GM12864 (cell line): ENCODE measurements at regions not wholly inside any gene's neighbourhood (a gene's known extent, or its start where the extent isn't known, plus 50 kb on each side); places are given as distances from the start of the nearest gene placed in this dataset.
"Not testable (repeated sequence)": the region's sequence is repeated elsewhere in the genome, so short reads cannot be mapped to it uniquely, and the experiment has no call there.

Source experiments
- DNase-seq: peaks from one replicate; pipeline ENCODE4 v3.0.0-alpha.2; 2011; ENCODE audit warnings: low read depth
- H3K4me3 ChIP-seq: 2 replicates; pipeline ENCODE4 v1.5.1; 2011; ENCODE audit warnings: mild to moderate bottlenecking, low read depth, low read length, control low read depth
- TF ChIP-seq, protein P1 (sequence below): IDR thresholded peaks from 2 replicates; pipeline ENCODE4 v1.5.1; 2011; ENCODE audit warnings: low read depth, mild to moderate bottlenecking, moderate library complexity, low read length, control low read depth, inconsistent platforms; ENCODE audit errors: missing control alignments

DNA sequence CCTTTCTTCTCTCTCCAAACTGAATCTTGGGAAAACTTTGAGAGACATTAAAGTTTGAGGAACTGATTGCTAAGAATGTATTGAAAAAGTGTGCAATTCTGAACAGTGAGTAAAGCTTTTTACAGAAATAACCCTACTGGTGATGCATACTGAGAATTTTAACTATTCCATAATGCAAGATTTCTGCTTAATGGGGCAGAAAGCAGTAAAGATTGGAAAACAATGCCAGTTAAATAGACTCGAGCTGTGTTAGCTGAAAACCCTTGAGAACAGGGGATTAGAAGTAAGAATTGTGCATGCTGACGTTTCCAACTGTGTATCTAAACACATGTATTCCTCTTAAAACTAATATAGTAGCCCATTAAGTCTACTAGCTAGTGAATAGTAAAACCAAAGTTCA, 1500.2 kb upstream of the PRMT6 start:
- TF ChIP-seq, protein P1, sequence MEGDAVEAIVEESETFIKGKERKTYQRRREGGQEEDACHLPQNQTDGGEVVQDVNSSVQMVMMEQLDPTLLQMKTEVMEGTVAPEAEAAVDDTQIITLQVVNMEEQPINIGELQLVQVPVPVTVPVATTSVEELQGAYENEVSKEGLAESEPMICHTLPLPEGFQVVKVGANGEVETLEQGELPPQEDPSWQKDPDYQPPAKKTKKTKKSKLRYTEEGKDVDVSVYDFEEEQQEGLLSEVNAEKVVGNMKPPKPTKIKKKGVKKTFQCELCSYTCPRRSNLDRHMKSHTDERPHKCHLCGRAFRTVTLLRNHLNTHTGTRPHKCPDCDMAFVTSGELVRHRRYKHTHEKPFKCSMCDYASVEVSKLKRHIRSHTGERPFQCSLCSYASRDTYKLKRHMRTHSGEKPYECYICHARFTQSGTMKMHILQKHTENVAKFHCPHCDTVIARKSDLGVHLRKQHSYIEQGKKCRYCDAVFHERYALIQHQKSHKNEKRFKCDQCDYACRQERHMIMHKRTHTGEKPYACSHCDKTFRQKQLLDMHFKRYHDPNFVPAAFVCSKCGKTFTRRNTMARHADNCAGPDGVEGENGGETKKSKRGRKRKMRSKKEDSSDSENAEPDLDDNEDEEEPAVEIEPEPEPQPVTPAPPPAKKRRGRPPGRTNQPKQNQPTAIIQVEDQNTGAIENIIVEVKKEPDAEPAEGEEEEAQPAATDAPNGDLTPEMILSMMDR: no peak
- DNase-seq: no peak
- H3K4me3 ChIP-seq: no peak overlapping the region

DNA sequence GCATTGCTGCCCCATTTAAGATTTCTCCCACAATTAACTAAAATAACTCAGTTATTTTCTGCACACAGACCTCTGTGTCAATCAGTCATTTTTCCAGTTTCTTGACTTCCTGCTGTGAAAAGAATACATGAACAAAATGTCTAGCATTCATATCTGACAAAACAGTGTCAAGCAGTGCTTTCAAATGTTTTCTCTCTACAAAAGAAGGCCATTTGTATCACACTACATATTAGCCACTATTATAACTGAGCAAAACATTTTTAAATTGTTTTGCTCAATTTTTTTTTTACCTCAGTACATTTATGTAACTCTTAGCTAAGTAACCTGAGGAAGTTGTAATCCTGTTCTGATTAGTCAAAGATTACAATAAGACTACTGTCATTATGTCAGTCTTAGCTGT, 1498.5 kb upstream of the PRMT6 start:
- TF ChIP-seq, protein P1: no peak
- DNase-seq: no peak
- H3K4me3 ChIP-seq: no peak overlapping the region

DNA sequence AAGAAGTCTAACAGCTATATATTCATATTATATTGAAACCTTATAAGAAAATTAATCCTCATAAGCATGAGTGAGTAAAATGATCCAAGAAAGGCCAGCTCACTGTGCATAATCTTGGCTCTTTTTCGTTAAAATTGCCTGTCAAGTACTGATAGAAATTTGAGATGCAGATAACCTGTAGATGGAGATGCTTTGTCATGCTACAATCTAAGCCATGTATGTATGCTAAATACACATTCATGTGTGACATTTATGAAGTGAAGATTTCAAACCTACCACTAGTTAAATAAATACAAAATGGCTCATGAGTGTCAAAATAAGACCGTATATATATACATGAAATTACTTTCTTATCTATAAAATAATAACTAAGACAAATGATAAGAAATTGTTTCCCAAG, 1491.5 kb upstream of the PRMT6 start:
- no peak overlapping the region for H3K4me3 ChIP-seq
- no peak for DNase-seq
- TF ChIP-seq, protein P1: no peak

DNA sequence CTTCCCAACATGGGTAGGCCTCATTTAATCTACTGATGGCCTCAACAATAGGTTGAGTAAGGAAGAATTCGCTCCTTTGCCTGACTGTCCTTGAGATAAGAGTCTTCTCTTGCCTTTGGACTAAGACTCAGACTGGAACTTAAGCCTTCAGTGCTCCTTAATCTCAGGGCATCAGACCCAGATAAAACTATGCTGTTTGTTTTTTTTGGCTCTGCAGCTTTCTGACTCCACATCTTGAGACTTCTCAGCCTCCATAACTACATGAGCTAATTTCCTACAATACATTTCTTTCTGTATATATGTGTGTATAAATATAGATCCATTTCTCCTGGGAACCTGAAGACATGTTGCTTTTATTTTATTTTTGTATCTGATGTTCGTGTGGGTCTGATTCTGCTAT, 1470.7 kb upstream of the PRMT6 start:
- DNase-seq: no peak

DNA sequence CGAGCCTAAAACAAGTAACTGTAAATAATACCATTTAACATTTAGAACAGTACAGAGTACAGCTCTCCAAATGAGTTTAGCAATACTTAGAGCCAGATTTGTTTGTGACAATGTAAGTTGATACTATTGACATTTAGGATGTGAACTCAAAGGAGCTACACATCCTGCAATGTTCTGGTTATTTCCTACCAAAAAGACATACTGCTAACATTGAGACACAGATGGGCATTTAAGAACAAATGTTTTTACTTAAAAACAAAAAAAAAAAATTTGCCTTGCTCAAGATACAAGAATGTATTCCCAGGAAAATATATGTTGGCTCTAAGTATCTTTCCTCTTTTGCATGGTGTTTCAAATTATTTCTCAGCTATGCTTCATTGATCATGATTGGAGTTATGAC, 1464.8 kb upstream of the PRMT6 start:
- TF ChIP-seq, protein P1: no peak
- no peak for DNase-seq

More for the DNA sequence above, 1470.7 kb upstream of the PRMT6 start:
- TF ChIP-seq, protein P1: no peak
- no peak overlapping the region for H3K4me3 ChIP-seq

DNA sequence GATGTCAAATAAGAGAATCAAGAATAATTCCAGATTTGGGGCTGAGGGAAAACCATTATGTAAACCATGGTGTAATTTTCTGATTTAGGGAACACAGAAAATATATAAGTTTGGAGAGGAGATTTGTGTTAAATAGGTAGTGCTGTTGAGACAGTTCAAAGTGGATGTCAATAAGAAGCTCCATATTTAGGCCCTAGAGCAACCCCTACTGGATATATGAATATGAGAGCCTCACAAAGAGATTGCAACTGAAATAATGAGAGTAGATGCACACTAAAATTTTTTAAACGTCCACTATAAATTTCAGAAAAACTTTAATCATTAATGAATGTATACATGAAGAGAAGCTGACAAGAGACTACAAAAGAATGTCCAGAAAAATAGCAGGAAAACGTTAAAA, 1447.8 kb upstream of the PRMT6 start:
- TF ChIP-seq, protein P1: no peak
- no peak for DNase-seq
- H3K4me3 ChIP-seq: no peak overlapping the region

More for the DNA sequence above, 1464.8 kb upstream of the PRMT6 start:
- no peak overlapping the region for H3K4me3 ChIP-seq

DNA sequence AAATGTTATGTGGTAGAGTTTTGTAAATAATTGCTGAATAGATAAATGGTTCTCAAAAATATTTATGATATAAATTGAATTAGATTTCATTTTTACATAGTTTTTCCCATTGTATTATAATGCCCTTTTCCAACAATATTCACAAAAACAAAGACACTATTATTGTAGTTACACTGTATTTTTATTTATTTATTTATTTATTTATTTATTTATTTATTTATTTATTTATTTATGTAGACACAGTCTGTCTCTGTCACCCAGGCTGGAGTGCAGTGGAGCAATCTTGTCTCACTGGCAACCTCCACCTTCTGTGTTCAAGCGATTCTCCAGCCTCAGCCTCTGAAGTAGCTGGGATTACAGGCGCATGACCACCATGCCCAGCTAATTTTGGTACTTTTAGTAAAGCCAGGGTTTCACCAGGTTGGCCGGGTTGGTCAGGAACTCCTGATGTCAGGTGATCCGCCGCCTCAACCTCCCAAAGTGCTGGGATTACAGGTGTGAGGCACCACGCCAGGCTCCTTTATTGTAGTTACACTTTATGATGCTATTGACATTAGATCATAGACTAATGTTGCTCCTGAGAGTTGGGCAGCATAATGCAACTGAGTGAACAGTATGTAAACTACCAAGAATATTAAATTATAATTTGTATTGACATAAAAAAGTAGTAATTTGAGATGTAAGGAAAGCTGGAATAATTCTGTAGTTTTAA, 1430.0 kb upstream of the PRMT6 start:
- H3K4me3 ChIP-seq: no peak overlapping the region
- DNase-seq: no peak
- TF ChIP-seq, protein P1: no peak

DNA sequence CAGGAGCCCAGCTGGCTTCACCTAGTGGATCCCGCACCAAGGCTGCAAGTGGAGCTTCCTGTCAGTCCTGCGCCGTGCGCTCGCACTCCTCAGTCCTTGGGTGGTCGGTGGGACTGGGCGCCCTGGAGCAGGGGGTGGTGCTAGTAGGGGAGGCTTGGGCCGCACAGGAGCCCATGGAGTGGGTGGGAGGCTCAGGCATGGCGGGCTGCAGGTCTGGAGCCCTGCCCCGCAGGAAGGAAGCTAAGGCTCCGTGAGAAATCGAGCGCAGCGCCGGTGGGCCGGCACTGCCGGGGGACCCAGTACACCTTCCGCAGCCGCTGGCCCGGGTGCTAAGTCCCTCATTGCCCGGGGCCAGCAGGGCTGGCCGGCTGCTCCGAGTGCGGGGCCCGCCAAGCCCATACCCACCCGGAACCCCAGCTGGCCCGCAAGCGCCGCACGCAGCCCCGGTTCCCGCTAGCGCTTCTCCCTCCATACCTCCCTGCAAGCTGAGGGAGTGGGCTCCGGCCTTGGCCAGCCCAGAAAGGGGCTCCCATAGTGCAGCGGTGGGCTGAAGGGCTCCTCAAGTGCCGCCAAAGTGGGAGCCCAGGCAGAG, 1425.2 kb upstream of the PRMT6 start:
- H3K4me3 ChIP-seq: not testable (repeated sequence)

More for the DNA sequence above, 1425.2 kb upstream of the PRMT6 start:
- DNase-seq: not testable (repeated sequence)
